ENCODE measurements at regions not wholly inside any gene's neighbourhood (a gene's known extent, or its start where the extent isn't known, plus 50 kb on each side); places are given as distances from the start of the nearest gene placed in this dataset.
A peak's percentile ranks its signal among the peaks of the same experiment; 100 is the strongest.

GRCh38 chr3:48077815-48078214 lies 61.6 kb upstream of the MAP4 start:
- H3K27ac Mint-ChIP-seq: no peak overlapping the region
- H3K4me1 Mint-ChIP-seq: peaks cover 3% of the 10 kb centered on the region; the same call in 1 of the 3 replicates
- ATAC-seq (no peak), DNase-seq (ENCODE audit: low spot score) (no peak)
- no peaks in the 10 kb centered on the region for H3K9me2 ChIP-seq (ENCODE audit: insufficient read depth)
- H3K4me2 ChIP-seq: no peak overlapping the region
- no peak for TF ChIP-seq ZNF331 (CRISPR knock-in tag; IDR thresholded peaks at IDR 0.05; ENCODE audit: low read depth)
- no peak for TF ChIP-seq CREB1 (CRISPR knock-in tag; IDR thresholded peaks at IDR 0.05; ENCODE audit: low read depth)
- TF ChIP-seq EZH2 (IDR thresholded peaks at IDR 0.05; ENCODE audit: low read depth, unreplicated experiment): no peak
- no peak overlapping the region for H2AFZ ChIP-seq
- H3F3A ChIP-seq (replicated peaks; ENCODE audit: low read depth): 0 out of 2 replicates have a peak, but pooled peaks cover 7% of the 10 kb centered on the region
- H4K20me1 ChIP-seq (replicated peaks; ENCODE audit: insufficient read depth): peaks cover 58% of the 10 kb centered on the region
- H3K4me3 ChIP-seq: no peak overlapping the region
- no peaks in the 10 kb centered on the region for H3K27me3 ChIP-seq (ENCODE audit: insufficient read depth)
- peaks cover 100% of the 10 kb centered on the region for H3K79me2 ChIP-seq (replicated peaks; ENCODE audit: insufficient read depth)
- no peaks in the 10 kb centered on the region for H3K36me3 ChIP-seq (ENCODE audit: insufficient read depth)
- H3K4me3 Mint-ChIP-seq: no peak overlapping the region
- no peaks in the 10 kb centered on the region for H3K9me3 Mint-ChIP-seq
- no peak overlapping the region; the same call in 1 of the 2 replicates for H3K27ac ChIP-seq (ENCODE audit: low read depth)
- no peaks in the 10 kb centered on the region for H3K27me3 Mint-ChIP-seq (ENCODE audit: insufficient read depth, low read depth, poor library complexity)
- H3K36me3 Mint-ChIP-seq (ENCODE audit: low read depth): peaks cover 24% of the 10 kb centered on the region; the same call in 2 of the 3 replicates
- peaks cover 6% of the 10 kb centered on the region; the same call in 1 of the 2 replicates for H3K4me1 ChIP-seq (ENCODE audit: insufficient read depth)

DNA sequence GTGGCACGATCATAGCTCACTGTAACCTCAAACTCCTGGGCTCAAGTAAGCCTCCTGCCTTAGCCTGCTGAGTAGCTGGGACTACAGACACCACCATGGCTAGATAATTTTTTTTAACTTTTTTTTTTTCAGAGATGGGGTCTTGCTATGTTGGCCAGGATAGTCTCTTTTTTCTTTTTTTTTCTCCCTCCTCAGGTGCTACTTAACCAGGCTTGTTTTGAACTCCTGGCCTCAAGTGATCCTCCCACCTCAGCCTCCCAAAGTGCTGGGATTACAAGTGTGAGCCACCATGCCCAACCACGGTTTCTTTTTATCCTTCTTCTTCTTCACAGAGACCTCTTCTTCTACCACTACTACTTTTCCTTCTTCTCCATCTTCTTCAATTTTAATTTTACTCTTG lies 53.8 kb upstream of the MAP4 start:
- no peaks in the 10 kb centered on the region for H3K9me2 ChIP-seq (ENCODE audit: insufficient read depth)
- peaks cover 3% of the 10 kb centered on the region; the same call in 1 of the 2 replicates for H3K4me1 ChIP-seq (ENCODE audit: insufficient read depth)
- H3K4me1 Mint-ChIP-seq: no peaks in the 10 kb centered on the region; the same call in 1 of the 3 replicates
- TF ChIP-seq ZNF114 (CRISPR knock-in tag; IDR thresholded peaks at IDR 0.05) (no peak), STAT1 (IDR thresholded peaks at IDR 0.05; ENCODE audit: unreplicated experiment) (no peak), EZH2 (IDR thresholded peaks at IDR 0.05; ENCODE audit: low read depth, unreplicated experiment) (no peak), EZH2phosphoT487 (IDR thresholded peaks at IDR 0.05; ENCODE audit: unreplicated experiment) (no peak), JUNB (IDR thresholded peaks at IDR 0.05; ENCODE audit: unreplicated experiment) (no peak)
- TF ChIP-seq, protein P1, sequence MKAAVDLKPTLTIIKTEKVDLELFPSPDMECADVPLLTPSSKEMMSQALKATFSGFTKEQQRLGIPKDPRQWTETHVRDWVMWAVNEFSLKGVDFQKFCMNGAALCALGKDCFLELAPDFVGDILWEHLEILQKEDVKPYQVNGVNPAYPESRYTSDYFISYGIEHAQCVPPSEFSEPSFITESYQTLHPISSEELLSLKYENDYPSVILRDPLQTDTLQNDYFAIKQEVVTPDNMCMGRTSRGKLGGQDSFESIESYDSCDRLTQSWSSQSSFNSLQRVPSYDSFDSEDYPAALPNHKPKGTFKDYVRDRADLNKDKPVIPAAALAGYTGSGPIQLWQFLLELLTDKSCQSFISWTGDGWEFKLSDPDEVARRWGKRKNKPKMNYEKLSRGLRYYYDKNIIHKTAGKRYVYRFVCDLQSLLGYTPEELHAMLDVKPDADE (IDR thresholded peaks at IDR 0.05): no peak
- H3K4me3 ChIP-seq: no peak overlapping the region
- ATAC-seq: no peak
- no peaks in the 10 kb centered on the region for H3K27me3 ChIP-seq (ENCODE audit: insufficient read depth)
- peaks cover 50% of the 10 kb centered on the region for H4K20me1 ChIP-seq (replicated peaks; ENCODE audit: insufficient read depth)
- H3K27me3 Mint-ChIP-seq (ENCODE audit: insufficient read depth, low read depth, poor library complexity): no peaks in the 10 kb centered on the region
- no peak overlapping the region for H2AFZ ChIP-seq
- H3K36me3 Mint-ChIP-seq (ENCODE audit: low read depth): peaks cover 23% of the 10 kb centered on the region
- H3K9me3 Mint-ChIP-seq: no peaks in the 10 kb centered on the region
- H3K4me2 ChIP-seq: no peak overlapping the region
- H3F3A ChIP-seq (replicated peaks; ENCODE audit: low read depth): 0 out of 2 replicates have a peak, but pooled peaks cover 7% of the 10 kb centered on the region
- peaks cover 100% of the 10 kb centered on the region for H3K79me2 ChIP-seq (replicated peaks; ENCODE audit: insufficient read depth)
- DNase-seq (ENCODE audit: low spot score): no peak
- no peak overlapping the region for H3K4me3 Mint-ChIP-seq
- no peak overlapping the region for H3K27ac ChIP-seq (ENCODE audit: low read depth)
- H3K27ac Mint-ChIP-seq: no peak overlapping the region
- no peaks in the 10 kb centered on the region for H3K36me3 ChIP-seq (ENCODE audit: insufficient read depth)

DNA sequence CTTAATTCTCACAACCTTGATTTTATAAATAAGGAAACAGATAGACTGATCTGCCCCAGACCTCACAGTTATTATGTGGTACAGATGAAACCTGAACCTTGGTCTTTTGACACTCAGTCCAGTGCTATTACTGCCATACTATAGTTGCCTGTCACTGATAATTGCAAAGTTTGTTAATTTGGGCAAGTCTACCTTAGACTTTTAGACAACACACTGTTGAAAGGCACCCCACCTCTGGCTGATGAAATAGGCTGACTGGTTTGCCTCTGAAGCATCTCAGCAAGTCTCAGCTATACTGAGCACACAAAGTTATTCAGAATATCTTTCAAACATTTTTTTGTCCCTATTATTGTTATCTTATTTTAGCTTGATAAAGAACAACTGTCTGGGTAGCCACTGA lies 53.1 kb upstream of the MAP4 start:
- Histone ChIP-seq H3K4me3 (no peak overlapping the region), H3K27me3 (ENCODE audit: insufficient read depth) (no peaks in the 10 kb centered on the region), H3K9me2 (ENCODE audit: insufficient read depth) (no peaks in the 10 kb centered on the region), H3F3A (replicated peaks; ENCODE audit: low read depth) (0 out of 2 replicates have a peak, but pooled peaks cover 9% of the 10 kb centered on the region), H4K20me1 (replicated peaks; ENCODE audit: insufficient read depth) (peaks cover 52% of the 10 kb centered on the region), H3K4me1 (ENCODE audit: insufficient read depth) (peaks cover 3% of the 10 kb centered on the region; the same call in 1 of the 2 replicates), H2AFZ (no peak overlapping the region), H3K27ac (ENCODE audit: low read depth) (no peak overlapping the region), H3K4me2 (no peak overlapping the region), H3K79me2 (replicated peaks; ENCODE audit: insufficient read depth) (peaks cover 100% of the 10 kb centered on the region), H3K36me3 (ENCODE audit: insufficient read depth) (no peaks in the 10 kb centered on the region)
- DNase-seq (ENCODE audit: low spot score) (no peak), ATAC-seq (no peak)
- H3K36me3 Mint-ChIP-seq (ENCODE audit: low read depth): peaks cover 16% of the 10 kb centered on the region
- no peaks in the 10 kb centered on the region; the same call in 1 of the 3 replicates for H3K4me1 Mint-ChIP-seq
- peak overlapping the region; percentile 83 for H3K27ac Mint-ChIP-seq
- no peaks in the 10 kb centered on the region for H3K27me3 Mint-ChIP-seq (ENCODE audit: insufficient read depth, low read depth, poor library complexity)
- H3K4me3 Mint-ChIP-seq: no peak overlapping the region
- H3K9me3 Mint-ChIP-seq: no peaks in the 10 kb centered on the region
- TF ChIP-seq CTCF (conservative IDR thresholded peaks at IDR 0.05; ENCODE audit: low read depth in 2 of 2) (no peak), ZNF114 (CRISPR knock-in tag; IDR thresholded peaks at IDR 0.05) (no peak), JUNB (IDR thresholded peaks at IDR 0.05; ENCODE audit: unreplicated experiment) (no peak), NANOG (IDR thresholded peaks at IDR 0.05; ENCODE audit: borderline replicate concordance) (no peak), ZNF331 (CRISPR knock-in tag; IDR thresholded peaks at IDR 0.05; ENCODE audit: low read depth) (no peak), POLR2AphosphoS5 (IDR thresholded peaks at IDR 0.05; ENCODE audit: low read depth) (no peak), CREB1 (CRISPR knock-in tag; IDR thresholded peaks at IDR 0.05; ENCODE audit: low read depth) (no peak)
